ENCODE measurements at regions not wholly inside any gene's neighbourhood (a gene's known extent, or its start where the extent isn't known, plus 50 kb on each side); places are given as distances from the start of the nearest gene placed in this dataset.

GRCh38 chr16:6709736-6710135 lies 622.9 kb upstream of the RBFOX1 start:
- CTCF ChIA-PET: no interaction called here
- DNase-seq (ENCODE audit: low spot score): no peak
- POLR2A ChIA-PET (ENCODE audit: low non-redundant PET): no interaction called here
- no peak overlapping the region for H3K27ac ChIP-seq
- no peak for TF ChIP-seq CTCF (conservative IDR thresholded peaks at IDR 0.05; ENCODE audit: low read depth)

DNA sequence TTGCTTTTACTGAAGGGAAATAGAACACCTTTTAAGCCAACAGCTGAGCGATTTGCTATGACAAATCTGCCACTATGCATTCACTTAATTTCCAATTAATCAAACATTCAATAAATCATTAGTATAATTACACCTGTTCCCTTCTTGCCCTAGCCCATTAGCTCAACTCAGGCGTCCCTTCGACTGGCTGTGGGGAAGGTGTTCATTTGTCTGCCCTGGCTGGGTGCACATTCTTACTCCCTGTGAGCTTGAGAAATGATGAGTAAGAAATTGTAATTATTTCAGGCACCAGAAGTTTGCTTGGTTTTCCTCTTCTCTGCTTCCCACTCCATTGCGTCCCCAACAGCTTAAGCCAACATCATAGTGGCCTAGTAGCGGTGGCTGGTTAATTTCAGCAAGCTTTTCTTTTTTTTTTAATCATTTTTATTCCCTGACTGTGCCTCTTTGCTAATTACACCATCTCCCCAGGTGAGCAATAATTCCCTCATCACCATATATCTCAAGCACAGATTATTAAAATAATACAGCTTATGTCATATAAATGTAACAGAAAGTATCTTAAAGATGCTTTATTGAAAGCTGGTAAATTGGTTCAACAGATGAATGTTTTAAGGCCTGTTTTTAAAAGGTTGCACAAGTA lies 623.9 kb upstream of the RBFOX1 start:
- CTCF ChIA-PET: interaction anchor here (0.6 kb wide), 1 partner anchor 1665 kb away, joined by 5 read pairs; no protein-coding TSS in a partner anchor

GRCh38 chr16:6704306-6704930 lies 628.2 kb upstream of the RBFOX1 start:
- no peak for DNase-seq (ENCODE audit: low spot score)
- TF ChIP-seq CTCF (conservative IDR thresholded peaks at IDR 0.05; ENCODE audit: low read depth): no peak
- POLR2A ChIA-PET (ENCODE audit: low non-redundant PET): no interaction called here
- CTCF ChIA-PET: no interaction called here
- no peak overlapping the region for H3K27ac ChIP-seq

More for the DNA sequence above, 623.9 kb upstream of the RBFOX1 start:
- DNase-seq (ENCODE audit: low spot score): no peak
- no peak overlapping the region for H3K27ac ChIP-seq
- no peak for TF ChIP-seq CTCF (conservative IDR thresholded peaks at IDR 0.05; ENCODE audit: low read depth)
- POLR2A ChIA-PET (ENCODE audit: low non-redundant PET): no interaction called here

- no peak for DNase-seq (ENCODE audit: low spot score)
- no peak overlapping the region for H3K27ac ChIP-seq
- CTCF ChIA-PET: no interaction called here
- POLR2A ChIA-PET (ENCODE audit: low non-redundant PET): no interaction called here
- TF ChIP-seq CTCF (conservative IDR thresholded peaks at IDR 0.05; ENCODE audit: low read depth): no peak
Measured at GRCh38 chr16:6701096-6701495, 631.5 kb upstream of the RBFOX1 start.

DNA sequence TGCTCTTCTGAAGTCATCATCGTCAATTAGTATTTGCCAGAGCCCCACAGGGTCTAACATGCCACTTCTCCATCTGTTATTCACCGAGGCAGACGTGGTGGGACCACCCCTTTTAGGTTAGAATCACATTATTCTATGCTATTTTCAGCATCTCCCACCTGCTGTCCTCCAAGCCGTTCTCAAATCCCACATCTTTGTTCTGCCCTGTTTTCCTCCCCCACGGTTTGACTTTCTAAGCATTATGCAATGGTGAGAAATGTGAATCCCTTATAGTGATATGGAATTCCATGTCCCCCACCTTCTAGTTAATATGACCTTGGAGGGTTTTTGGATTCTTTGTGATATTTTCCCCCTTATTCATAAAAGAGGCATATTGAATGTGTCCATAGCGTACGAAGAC lies 634.1 kb upstream of the RBFOX1 start:
- no peak overlapping the region for H3K27ac ChIP-seq
- ChIA-PET CTCF (no interaction called here), POLR2A (ENCODE audit: low non-redundant PET) (no interaction called here)
- no peak for TF ChIP-seq CTCF (conservative IDR thresholded peaks at IDR 0.05; ENCODE audit: low read depth)
- DNase-seq (ENCODE audit: low spot score): no peak

- ChIA-PET POLR2A (ENCODE audit: low non-redundant PET) (no interaction called here), CTCF (no interaction called here)
- no peak for TF ChIP-seq CTCF (conservative IDR thresholded peaks at IDR 0.05; ENCODE audit: low read depth)
- no peak for DNase-seq (ENCODE audit: low spot score)
- no peak overlapping the region for H3K27ac ChIP-seq
Measured at GRCh38 chr16:6695666-6696065, 637.0 kb upstream of the RBFOX1 start.

Measured in RWPE1 (cell line).